HG02610 (cell line): ENCODE measurements at regions not wholly inside any gene's neighbourhood (a gene's known extent, or its start where the extent isn't known, plus 50 kb on each side); places are given as distances from the start of the nearest gene placed in this dataset.
"Not testable (repeated sequence)": the region's sequence is repeated elsewhere in the genome, so short reads cannot be mapped to it uniquely, and the experiment has no call there.

Source experiments
- ATAC-seq: cut with Tn5 transposase; IDR thresholded peaks from one replicate; pipeline ENCODE4 v1.9.1; 2021; ENCODE audit warnings: mild to moderate bottlenecking, moderate library complexity; ENCODE audit not compliant: unreplicated experiment

- ATAC-seq: no peak
Observed at GRCh38 chr4:54571293-54572151, 86.2 kb upstream of the KIT start.

GRCh38 chr4:54572152-54572542 is 85.6 kb upstream of the KIT start:
- no peak for ATAC-seq

- no peak for ATAC-seq
Observed at GRCh38 chr4:54574500-54574899, 83.3 kb upstream of the KIT start.

GRCh38 chr4:54575919-54576318 is 81.8 kb upstream of the KIT start:
- ATAC-seq: no peak

GRCh38 chr4:54581807-54582206 is 76.0 kb upstream of the KIT start:
- ATAC-seq: no peak

GRCh38 chr4:54585321-54586000 is 72.3 kb upstream of the KIT start:
- ATAC-seq: no peak

- no peak for ATAC-seq
Observed at GRCh38 chr4:54586320-54586955, 71.3 kb upstream of the KIT start.

- ATAC-seq: no peak
Observed at GRCh38 chr4:54587107-54587891, 70.5 kb upstream of the KIT start.

- no peak for ATAC-seq
Observed at GRCh38 chr4:54588404-54588803, 69.4 kb upstream of the KIT start.

GRCh38 chr4:54589586-54589985 is 68.2 kb upstream of the KIT start:
- ATAC-seq: no peak

- ATAC-seq: no peak
Observed at GRCh38 chr4:54593795-54594322, 63.9 kb upstream of the KIT start.

GRCh38 chr4:54596201-54596600 is 61.6 kb upstream of the KIT start:
- ATAC-seq: no peak

GRCh38 chr4:54597678-54598077 is 60.1 kb upstream of the KIT start:
- ATAC-seq: not testable (repeated sequence)

- ATAC-seq: not testable (repeated sequence)
Observed at GRCh38 chr4:54602175-54602574, 55.6 kb upstream of the KIT start.

GRCh38 chr4:54607067-54607466 is 50.7 kb upstream of the KIT start:
- no peak for ATAC-seq

- ATAC-seq: no peak
Observed at GRCh38 chr4:54607521-54607920, 50.2 kb upstream of the KIT start.
